HG02610 (cell line): ENCODE measurements at regions not wholly inside any gene's neighbourhood (a gene's known extent, or its start where the extent isn't known, plus 50 kb on each side); places are given as distances from the start of the nearest gene placed in this dataset.

Source experiments
- ATAC-seq: cut with Tn5 transposase; IDR thresholded peaks from one replicate; pipeline ENCODE4 v1.9.1; 2021; ENCODE audit warnings: mild to moderate bottlenecking, moderate library complexity; ENCODE audit not compliant: unreplicated experiment

DNA sequence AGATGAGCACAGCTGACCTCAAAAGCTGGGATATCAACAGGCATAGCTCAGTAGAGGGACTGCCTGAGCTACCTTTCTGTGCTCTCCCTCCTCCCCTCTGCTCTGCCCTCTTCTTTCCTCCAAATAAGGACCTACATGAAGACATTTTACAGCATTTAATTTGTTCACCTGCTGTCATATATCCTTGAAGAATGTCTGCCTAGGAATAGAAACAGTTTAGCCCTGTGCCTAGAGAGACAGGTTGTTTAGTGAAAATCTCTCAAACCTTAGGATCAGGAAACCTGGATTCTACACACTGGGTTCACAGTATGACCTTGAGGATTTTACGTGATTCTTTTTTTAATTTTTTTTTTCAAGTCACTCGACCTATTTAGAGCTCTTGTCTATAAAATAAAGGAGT lies 213.0 kb upstream of the SETBP1 start:
- ATAC-seq = no peak

DNA sequence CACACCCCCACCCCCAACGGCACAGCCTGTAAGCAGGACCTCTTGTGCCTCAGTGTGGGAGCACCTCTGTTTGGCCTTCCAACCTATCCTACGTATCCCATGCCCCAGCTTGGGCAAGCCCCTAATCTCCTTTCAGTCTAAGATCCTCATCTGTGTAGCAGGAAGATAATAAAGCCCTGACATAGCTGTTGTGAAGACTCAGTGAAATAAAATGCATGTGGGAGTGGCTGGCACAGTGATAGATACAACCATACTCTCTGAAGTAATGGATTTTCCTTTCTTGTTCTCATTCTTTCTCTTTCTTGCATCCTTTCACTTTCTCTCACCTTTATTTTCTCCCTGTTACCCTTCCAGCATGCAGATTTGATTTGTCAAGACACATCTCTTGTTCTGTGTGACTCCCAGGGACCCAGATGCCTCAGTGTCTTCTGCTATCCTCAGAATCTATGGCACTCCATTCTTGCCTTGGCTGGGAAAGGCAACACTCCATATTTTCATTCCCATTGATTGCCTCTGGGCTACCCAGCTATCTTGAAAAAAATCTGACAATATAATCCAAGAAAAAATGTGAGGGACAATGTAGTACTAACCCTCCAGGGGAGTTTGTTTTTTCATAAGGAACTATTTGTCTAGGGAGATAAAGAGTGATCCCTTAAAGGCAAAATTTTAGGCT lies 207.2 kb upstream of the SETBP1 start:
- ATAC-seq = no peak

DNA sequence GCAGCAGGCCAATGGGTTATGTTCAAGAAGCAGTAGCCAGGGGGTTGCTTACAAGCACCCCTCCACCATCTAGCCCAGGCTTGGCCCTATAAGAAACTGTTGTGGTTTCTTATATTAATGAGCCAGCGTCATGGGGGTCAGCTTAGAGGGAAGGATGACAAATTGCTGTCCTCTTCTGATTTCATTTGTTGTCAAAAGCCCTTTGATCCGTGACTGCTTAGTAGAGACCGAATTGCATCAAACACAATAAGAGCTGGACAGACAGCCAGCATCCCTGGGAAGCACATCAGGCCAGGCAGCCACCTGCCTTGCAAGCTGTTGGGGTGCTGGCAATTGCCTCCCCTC lies 206.6 kb upstream of the SETBP1 start:
- no peak for ATAC-seq

DNA sequence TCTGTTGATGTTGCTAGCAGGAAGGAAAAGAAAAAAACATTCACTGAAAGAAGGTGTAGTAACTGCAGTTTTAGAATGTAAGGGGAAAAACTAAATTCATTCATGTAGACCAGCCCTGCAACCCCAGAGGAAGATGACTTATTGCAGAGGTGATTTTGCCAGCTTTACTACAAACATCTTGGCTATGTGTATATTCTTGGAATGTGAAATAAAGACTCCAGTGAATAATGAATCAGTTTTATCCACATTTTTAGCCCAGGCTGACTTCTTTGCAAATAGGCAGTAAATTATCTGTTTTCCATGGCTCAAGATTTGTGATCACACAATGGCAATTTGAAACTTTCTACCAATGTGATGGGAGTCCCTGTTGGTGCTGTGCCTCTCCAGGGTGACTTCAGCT lies 206.1 kb upstream of the SETBP1 start:
- ATAC-seq = no peak

DNA sequence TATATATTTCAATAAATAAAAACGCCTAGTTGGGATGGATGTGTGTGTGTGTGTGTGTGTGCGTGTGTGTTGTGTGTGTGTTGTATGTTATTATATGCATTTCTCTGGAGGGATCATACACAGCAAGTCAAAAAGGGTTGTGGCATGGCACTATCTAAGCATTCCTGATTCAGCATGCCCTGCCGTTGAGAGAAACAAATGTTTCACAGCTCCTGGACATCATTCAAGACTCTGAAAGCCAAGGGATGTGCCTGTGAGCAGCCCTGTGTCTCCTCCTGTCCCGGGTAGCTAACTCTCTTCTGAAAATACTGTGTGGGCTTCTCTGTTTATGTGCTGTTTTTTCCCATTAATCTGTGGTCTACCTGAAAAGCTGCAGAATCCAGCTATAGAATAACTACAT lies 197.9 kb upstream of the SETBP1 start:
- no peak for ATAC-seq

DNA sequence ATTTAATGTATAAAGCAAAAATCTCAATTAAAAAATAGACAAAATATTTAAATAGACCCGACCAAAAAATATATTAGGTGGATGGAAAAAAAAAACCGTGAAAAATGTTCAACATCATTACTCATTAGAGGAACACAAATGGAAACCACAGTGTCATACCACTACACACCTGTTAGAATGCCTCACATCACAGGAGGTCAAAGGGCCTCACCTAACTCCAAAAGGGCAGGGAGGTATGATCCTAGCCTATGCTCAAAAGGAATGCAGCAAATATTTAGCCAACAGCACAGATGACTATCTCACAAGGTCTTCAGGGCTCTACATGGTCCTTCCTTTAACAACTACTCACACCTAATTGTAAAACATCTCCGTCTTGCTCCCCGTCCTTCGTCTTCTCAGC lies 185.5 kb upstream of the SETBP1 start:
- peak; percentile 83 for ATAC-seq

DNA sequence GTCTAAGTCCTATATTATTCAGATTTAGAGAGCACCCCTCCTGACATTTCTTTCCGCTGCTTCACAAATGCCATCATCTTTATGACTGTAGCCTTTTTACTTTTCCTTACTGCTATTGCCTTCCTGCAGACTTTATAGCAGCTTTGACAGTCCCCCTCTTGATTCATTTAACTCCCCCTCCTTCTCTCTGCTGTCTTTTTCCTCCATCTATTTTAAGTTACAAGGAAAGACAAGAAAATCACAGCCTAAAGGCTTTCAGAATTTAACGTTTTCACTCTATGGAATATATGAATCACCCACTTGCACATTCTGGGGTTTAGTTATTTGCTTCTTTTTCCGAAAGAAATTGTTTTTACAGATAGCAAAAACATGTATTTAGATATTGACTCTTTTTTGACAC lies 183.4 kb upstream of the SETBP1 start:
- ATAC-seq = no peak

DNA sequence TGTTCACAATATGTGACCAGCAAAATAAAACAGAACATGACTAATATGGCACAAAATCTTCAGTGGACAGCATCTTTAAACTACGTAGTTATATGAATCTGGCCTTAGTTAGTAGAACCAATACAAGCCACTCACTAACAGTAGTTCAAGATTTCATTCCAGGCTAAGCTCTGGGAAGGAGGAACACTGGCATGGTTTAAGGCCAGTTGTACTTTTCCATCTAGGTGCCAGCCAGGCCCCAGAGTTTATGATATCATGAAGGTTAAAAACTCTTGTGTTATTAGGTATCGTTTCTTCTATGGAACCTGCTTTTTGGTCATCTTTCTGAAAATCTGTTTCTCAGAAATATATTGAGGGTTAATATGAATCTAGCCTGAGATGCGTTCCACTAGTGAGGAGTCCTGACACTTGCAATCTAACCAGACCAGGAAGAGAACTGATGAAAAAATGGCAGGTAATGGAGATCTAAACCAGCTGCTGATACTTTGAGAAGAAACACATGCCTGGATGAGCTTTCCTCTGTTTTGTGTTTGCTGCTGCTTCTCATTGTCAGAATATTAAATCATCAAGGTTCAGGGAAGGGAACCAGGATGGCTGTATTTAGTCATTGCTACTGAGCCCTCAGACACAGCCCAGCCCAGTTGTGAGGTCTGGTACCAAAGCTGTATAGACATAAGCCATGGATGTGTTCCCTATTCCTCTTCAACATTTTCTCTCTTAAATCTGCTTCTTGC lies 182.8 kb upstream of the SETBP1 start:
- no peak for ATAC-seq

DNA sequence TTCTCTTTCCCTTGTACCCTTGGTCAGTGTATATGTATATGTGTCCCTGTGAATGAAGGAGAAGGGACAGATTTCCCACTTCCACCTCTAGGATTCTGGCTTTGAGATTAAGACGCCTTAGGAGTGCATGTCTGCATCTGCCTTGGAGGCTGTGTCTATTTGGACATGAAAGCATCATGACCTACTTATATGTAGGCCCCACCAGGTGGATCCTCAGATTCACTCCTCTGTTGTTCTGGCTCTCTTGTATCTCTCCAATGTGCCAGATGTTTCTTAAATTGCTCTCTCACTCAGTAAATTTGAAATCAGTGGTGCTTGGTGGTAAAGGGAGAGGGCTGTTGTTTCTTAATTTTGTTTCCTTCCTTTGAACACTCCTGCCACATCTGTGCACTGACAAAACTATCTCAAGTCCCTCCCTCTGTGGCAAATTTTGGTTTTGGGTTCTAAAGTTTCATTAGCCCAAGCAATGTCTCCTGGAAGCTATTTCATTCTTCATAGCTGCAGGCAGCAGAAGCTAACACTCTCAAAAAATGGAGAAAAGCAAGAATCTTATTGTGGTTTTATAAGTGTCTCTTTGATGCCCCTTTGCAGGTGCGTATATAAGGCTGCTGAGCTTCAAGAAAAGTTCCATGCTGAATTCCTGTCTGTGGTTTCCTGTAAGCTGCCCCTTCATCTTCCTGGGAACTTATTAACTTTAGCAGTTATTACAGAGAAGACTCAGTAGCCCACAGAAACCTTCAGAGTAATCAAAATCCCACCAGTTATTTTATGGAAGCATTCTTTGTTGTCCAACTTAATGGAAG lies 179.7 kb upstream of the SETBP1 start:
- no peak for ATAC-seq

DNA sequence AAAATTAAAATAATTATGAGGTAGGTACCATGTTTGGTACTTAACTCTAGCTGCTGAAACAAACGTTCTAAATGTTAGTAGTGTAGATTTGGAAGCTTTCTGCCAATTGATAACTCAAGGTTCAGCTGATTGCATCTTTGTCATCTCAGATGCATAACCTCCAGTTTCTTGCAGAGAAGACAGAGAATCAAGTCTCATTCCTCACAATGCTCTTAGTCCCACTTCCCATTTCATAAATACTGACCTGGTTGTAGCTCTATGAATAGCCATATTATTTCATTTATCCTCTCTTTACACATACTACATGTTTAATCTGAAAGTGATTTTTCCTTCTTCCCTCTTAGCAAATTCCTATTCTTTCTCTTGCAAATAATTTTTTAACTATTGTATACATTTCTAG lies 178.5 kb upstream of the SETBP1 start:
- no peak for ATAC-seq

DNA sequence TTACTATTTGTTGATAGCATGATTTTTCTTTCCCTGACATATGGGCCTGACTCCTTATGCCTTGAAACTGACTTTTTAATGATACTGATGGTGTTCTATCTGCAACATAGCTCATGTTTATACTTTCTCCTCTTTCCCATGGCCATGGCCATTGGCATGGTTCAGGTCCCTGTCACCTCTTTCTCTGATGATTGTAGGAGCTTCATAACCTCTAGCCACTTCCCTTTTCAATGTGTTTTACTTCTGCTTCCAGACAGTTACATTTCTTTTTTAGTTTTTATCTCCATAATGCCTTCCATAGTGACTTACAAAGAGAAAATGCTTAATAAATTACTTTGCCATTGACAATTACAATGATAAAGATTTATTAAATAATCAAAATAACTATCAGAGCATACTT lies 177.9 kb upstream of the SETBP1 start:
- ATAC-seq = peak; percentile 40

DNA sequence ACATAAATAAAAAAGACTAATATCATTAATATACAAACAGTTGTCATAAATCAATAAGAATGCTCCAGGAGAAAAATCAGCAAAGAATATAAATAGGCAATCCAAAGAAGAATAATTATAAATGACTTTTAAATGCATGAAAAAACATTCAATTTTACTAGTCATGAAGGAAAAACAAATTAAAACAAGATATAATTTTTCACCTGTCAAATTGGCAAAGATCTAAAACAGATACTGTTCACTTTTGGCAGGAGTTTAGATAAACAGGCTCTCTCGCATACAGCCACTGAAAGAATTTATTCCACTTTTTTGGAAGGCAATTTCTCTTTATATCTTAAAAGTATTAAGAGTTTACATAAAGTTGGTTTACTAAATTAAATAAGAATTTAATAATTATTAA lies 176.8 kb upstream of the SETBP1 start:
- no peak for ATAC-seq

DNA sequence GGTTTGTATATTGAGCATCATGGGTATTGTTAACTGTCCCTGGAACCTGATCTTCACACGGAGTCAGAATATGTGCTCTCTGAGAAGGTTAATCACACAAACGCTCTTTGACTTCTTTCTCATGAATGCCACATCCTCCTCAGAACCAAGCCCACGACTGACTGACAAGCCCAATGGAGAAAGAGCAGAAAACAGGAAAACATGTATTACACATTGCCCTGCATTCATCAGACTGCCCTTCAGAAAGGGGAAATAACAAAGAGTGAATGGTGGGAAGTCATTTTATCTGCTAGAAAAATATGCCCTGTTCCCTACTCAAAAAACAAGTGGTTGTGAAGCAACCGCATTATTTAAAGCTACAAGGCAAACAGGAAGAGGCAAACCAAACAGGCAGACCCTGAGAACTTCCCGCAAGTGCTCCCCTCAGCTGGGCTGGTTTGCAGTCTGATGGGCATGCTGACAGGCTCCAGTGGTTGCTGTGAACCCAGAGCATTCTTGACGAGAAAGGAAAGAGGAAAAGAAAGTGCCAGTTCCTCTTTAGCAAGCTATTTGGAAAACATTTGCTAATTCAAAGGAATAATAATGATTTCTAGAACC lies 172.9 kb upstream of the SETBP1 start:
- peak; percentile 92 for ATAC-seq

DNA sequence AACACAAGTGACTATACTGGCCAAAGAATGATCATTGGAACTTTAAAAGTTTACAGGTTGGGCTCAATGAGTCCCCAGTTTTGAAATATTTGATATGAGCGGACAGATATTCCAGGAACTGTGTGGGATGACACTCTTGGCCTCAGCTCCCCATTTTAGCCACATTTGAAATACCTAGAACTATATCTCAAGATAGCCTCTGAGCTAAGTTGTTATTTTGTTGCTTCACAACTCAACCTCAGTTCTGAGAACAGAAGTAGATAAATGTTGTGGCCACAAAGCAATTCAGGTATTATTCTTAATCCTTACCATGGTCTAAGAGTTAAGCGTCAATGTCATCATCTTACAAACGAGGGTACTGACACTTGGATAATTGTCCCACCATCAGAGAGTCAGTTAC lies 172.2 kb upstream of the SETBP1 start:
- peak; percentile 20 for ATAC-seq

DNA sequence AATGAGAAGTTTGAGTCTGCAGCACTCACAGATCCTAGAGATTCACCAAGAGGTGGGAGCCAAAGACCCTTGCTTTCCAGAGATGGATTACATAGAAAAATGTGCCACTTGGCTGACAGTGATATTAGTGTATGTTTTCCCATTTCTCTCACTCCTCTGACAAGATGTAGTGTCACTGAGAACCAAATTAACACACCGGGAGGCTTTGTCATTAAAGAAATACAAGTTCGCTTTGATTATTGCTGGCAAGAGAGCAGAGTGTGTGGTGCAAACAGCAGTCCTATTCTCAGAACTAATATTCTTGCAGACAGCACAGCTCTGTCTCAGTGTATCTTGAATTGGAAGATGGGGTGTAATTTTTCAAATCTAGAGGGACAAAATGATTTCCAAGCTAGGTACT lies 171.6 kb upstream of the SETBP1 start:
- ATAC-seq = no peak

DNA sequence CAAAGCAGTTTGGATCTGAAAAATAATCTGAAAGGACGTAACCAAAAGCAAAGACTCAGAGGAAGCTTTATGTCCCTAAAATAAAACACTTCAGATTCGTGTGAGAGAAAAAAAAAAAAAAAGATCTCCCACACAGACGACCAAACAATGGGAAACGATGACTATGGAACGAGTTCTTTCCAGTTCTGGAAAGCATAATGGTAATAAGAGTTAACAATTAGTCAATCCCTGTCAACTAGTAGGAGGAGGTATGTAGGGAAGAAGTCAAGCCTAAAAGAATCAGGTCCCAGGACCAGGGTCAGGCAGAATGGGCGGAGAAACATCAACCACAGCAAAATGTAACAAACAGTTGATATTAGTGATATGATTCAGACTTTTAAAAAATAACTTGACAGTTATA lies 170.3 kb upstream of the SETBP1 start:
- no peak for ATAC-seq

DNA sequence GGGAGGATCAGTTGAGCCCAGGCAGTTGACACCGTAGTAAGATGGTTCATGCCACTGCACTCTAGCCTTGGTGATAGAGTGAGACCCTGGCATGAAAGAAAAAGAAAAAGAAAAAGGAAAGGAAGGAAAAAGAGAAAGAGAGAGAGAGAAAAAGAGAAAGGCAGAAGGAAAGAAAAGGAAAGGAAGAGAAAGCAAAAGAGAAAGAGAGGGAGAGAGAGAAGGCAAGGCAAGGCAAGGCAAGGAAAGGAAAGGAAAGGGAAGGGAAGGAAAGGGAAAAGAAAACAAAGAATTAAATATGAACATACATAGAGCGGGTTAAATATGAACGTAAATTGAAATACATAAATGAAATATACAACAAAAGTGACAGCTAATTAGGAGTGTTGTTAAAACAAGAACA lies 167.5 kb upstream of the SETBP1 start:
- no peak for ATAC-seq

DNA sequence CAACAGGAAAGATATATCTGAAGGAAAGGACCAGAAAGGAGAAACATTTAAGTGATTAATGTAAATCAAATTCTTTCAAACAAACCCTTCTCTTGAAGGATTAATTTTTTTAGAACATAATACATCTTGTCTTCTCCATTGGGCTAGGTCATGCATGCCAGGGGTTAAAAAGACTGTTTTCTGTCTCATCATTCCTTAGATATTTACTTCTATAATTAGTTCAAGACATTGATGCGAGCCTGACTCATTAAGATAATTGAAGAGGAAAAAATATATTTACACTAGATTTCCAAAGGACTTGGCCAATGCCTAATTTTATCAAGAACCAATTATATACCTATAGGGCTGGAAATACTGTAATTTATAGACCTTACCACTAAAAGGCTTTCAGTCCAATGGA lies 166.6 kb upstream of the SETBP1 start:
- ATAC-seq = no peak

DNA sequence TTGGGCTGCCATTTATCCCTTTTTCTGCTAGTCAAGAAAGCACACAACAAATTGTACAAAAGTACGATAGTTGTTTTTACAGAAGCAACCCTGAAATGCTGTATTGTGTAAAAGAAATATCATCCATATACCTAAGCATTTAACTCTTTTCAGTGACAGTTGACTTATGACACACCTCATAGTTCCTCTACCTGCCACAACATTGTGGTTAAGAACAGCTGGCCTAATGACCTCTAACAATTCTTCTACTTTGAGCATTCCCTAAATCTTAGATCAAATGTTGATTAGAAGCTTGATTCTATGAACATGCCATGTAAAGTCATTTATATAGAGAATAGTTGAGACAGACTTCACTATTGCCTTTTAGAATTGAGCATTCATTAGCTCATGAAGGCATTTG lies 165.9 kb upstream of the SETBP1 start:
- ATAC-seq = no peak

DNA sequence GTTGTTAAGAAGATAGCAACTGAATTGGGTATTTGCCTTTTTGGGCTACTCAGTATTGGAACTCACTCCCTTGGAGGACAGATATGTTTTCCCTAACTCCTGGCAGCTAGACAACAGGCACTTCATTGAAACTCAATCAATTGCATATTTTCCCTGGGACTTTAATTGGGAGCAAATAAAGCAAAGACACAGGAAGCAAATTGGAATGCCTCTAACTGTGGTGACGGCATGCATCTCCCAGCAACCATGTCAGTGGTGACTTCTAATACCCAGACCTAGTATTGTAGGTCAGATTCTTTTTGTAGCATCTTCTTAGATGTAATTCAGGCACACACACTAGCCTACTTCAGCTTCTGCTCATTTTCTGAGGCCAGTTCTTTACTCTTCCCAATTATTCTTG lies 164.2 kb upstream of the SETBP1 start:
- ATAC-seq = no peak

DNA sequence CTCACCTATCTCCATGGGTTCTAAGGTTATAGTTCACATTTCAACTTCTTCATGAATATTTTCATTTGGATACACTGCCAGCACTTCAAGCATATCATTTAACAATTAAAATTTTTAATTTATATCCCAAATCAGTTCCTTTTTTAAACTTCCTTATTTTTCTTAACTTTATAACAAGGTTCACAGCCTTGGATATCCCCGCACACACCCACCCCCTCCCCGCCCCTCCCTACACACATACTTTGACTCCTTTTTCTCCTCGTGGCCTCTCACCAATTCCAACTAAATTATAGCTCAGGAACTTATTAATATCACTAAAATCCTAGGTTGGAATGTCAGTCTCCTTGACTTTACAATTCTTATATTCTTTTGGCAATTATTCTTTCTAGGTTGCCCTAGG lies 163.6 kb upstream of the SETBP1 start:
- no peak for ATAC-seq

DNA sequence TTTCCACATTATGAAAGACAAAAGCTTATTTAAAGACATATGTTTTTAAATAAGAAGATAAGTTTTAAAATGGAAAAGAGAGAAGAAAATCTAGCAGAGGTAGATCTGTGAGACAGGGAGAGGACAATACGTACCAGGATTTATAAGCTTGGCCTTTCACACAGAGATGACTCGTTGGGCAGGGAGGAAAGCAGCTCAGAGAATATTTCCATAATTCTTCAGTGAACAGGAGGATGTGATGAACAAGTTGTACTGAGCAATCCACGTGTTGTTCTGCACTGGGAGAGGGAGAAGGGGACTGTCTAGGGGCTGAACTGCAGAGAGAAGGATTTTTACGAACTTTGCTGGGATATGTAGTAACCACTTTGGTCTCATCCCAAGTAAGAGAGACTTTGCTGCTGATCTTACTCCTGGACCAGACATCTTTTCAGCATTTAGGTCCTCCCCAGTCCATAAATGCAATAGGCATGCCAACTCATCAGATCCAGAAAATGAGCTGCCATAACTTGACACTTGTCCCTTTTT lies 162.5 kb upstream of the SETBP1 start:
- no peak for ATAC-seq
